ENCODE measurements at regions not wholly inside any gene's neighbourhood (a gene's known extent, or its start where the extent isn't known, plus 50 kb on each side); places are given as distances from the start of the nearest gene placed in this dataset.

- DNase-seq: no peak
Measured at GRCh38 chr1:224486801-224487583, 52.4 kb upstream of the WDR26 start.

GRCh38 chr1:224488806-224489499 is 54.4 kb upstream of the WDR26 start:
- no peak for DNase-seq

DNA sequence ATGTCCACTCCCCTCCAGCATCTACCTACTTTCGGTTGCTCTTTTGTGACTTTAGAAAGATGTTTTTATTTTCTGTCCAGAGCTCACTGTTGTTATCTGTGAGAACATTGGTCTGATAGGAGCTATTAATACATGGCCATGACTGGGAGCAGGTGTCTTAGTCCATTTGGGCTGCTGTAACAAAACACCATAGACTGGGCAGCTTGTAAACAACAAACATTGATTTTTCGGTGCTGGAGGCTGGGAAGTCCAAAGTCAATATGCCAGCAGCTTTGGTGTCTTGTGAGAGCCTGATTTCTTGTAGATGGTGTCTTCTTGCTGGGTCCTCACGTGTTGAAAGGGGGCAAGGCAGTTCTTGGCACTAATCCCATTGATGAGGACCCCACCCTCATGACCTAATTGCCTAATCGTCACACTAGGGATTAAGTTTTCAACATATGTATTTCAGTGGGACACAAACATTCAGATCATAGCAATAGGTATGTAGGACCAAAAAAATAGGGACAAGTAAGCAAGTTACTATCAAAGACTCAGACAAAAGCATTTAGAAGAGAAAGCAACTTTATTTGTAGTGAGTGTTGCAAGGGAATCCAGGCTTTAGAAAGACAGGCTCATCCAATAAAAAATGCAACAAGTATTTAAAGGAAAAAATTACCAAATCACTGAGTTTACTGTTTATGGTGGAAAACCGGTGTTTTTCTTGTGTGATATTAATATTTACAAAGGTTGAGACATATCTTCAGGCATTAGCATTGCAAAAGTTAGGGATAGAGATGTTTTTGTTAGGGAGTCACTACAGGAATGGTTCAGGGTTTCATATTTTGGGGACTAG is 55.2 kb upstream of the WDR26 start:
- DNase-seq: no peak

- no peak for DNase-seq
Measured at GRCh38 chr1:224490549-224491537, 56.2 kb upstream of the WDR26 start.

GRCh38 chr1:224492015-224492414 is 57.4 kb upstream of the WDR26 start:
- DNase-seq: no peak

DNA sequence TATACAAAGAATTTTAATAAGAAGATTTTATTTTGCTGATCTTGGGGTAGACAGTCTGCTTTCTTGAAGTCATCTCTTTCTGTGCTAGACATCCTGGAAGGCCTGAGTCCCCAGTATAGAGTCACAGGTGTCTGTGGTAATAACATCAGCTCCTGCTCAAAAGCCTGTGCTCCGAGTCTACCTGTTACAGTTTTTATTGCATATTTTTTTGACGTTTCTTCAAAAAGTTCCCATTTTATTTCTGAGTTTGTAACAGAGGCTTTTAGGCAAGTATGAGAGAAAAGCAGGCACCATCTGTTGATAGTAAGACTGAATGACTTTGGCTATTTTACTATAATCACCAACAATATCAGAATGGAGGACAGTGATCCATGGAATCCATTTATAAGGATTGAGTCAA is 58.0 kb upstream of the WDR26 start:
- no peak for DNase-seq

DNA sequence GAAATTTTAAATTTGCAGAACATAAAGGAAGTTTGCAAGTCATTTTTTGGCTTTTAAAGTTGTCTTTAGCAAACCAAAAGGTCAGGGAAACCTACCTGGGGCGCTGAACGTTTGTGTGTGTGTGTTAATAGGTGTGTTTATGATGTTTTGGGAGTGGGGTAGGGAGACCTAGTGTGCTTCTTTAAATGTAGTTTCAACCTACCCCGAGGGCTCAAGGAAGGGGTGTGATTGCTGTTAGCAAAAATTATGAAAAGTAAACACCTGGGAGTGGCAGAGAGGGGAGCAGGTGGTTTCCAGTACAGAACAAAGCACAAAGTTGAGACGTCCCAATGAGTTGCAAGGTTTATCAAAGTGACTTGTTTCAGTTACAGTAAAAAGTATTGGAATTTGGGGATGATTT is 58.7 kb upstream of the WDR26 start:
- no peak for DNase-seq

DNA sequence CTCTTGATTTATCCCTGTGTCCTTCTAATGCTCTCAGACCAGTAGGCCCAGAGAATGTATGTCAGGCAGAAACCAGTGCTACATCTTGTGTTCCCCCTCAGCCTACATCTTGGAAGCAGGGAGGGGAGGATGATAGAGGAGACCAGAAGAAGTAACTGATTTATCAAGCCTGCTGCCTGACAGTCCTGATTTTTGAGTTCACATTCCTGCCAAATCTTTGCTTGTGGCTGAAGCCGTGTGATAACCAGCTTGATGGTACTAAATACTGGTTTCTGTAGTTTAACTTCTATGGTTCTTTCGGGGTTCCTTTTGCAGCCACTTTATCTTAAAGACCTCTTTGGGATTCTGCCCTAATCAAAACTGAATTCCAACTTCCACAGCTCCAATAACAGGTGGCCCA is 59.7 kb upstream of the WDR26 start:
- no peak for DNase-seq

DNA sequence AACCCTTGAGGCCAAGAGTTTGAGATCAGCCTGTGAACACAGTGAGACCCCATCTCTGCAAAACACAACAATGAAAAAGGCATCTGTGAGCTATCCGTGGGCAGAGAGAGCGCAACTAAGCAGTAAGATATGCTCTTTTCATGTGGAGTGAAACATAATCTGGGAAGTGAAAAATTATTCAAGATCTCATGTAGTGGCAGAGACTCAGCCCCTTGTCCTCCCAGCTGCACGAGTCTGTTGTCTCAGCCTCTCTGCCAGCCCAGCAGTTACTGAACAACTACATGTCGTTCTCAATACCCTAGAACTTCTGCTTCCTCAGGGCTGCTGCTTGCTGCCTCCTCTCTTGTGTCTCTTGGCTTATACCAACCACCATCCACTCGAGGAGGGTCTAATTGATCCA is 61.3 kb upstream of the WDR26 start:
- DNase-seq: no peak

GRCh38 chr1:224496826-224497225 is 62.2 kb upstream of the WDR26 start:
- DNase-seq: no peak

DNA sequence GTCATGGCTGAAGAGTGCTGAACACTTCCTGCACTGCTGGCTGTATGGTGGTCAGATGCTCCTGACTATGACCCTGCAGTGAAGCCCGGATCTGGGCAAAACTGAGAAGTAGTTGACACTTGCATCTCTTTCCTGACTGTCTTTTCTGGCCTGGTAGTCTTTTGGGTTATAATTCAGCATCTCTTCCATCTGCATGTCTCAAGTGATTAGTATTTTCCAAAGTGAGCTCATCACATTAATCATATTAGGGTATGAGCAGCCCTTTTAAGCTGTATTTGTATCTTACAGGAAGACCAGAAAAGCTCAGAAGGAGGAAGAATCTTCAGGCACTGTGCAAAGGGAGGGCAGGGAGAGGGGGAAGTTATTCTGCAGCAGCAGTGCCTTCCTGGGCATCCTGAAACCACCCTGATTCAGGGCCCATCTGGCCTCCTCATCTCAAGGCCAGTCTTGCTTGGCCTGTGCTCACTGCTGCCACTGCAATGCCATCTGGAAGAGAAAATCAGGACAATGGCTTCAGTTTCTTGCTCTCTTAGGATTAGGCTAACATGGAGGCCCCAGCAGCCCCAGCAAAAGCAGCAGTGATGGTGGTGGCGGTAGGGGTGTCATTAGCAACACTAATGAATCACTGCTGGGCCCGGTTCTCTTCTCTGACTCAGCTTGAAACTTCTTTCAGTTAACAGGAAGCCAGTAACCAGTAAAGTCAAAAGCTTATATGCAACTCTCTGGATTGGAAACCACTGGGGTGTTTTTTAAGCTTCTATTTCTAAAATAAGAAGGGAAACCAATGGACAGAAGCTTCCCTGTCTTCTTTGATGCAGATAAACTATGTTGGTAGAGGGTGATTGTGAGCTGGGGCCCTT is 63.3 kb upstream of the WDR26 start:
- peak; percentile 19 to 46 (median 41) for DNase-seq

- DNase-seq: no peak
Measured at GRCh38 chr1:224498574-224499170, 64.1 kb upstream of the WDR26 start.

DNA sequence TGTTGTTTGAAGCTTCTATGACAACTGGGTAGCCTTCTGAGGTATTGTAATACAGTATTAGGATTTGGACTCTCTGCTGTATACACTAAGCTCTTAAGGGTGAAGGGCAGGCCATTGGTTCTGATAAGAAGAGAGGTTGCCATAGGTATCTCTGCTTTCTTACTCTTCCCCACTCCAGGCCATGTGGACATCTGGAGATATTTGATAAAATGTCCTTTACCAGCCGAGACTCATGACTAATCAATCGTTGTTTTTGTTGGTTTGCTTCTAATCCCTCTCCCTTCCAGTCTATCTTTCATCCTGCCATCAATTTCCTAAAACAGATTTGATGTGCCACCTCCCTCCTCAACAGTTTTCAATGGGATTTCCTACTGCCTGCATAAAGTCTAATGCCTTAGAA is 64.6 kb upstream of the WDR26 start:
- DNase-seq: no peak

DNA sequence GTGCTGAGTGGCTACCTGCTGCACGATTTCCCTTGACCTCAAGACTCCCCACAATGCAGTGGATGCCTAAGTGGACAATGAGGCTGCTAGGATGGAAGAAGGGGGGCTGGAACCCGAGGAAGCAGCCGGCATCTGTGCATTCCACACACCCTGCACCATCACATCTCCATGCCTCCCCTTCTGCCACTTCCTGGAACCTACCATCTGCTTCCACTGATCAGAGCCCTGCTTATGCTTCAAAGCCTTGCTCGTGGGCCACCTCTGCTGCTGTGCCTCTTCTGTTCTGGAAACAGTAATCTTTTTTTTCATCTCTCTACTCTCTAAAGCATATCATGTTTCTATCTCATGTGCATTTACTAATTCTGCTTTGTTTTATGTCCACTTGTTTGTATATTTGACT is 66.2 kb upstream of the WDR26 start:
- no peak for DNase-seq

- no peak for DNase-seq
Measured at GRCh38 chr1:224501836-224502235, 67.2 kb upstream of the WDR26 start.

GRCh38 chr1:224502459-224503160 is 68.0 kb upstream of the WDR26 start:
- no peak for DNase-seq

- DNase-seq: no peak
Measured at GRCh38 chr1:224503161-224504118, 68.8 kb upstream of the WDR26 start.

- DNase-seq: no peak
Measured at GRCh38 chr1:224504297-224505041, 69.9 kb upstream of the WDR26 start.
